GM19351 (cell line): ENCODE measurements at regions not wholly inside any gene's neighbourhood (a gene's known extent, or its start where the extent isn't known, plus 50 kb on each side); places are given as distances from the start of the nearest gene placed in this dataset.

Experiments
- ATAC-seq: cut with Tn5 transposase; IDR thresholded peaks from one replicate; pipeline ENCODE4 v1.9.1; 2021; ENCODE audit warnings: mild to moderate bottlenecking, moderate library complexity; ENCODE audit not compliant: unreplicated experiment

DNA sequence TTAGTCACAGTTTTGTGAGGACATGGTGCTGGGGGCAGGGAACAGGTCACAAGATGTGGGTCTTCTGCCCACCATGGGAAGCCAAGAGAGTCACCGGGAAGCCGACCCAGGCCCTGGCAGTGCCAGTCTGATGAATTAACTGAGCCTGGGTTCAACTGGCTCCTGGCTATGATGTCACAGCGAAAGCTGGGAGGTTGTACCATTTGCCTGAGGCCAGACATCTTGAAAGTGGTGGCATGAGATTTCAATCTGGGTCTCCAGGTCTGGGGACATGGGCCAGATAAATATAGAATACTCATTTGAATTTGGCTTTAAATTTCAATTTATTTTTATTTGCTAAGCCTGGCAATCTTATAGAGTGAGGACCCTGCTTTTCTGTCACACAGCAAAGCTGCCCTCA, 280.9 kb downstream of the NSG2 start:
- no peak for ATAC-seq

DNA sequence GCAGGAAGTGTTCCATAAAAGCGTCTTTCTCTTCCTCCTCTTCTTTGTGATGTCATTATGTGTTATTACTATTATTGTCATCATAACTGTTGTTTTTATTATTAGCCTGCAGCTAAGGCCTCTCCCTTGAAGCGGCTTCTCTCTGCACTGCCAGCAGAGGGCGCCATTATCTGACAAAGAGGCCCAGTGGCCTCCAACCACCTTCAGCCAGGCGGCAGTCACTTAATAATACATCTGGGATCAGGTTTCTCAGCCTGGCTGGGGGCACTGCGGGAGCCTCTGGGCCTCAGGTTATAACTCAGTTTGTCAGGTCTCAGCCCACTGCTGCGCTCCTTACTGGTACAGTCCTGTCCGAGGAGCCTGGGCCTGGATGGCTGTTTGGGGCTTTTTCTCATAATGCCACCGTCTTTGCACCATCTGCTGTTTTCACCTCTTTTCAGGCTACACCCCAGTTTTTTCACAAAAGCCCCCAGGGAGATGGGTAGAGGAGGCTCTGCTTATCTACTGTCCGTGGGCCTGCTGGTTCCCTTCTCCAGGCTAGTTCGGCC, 281.9 kb downstream of the NSG2 start:
- peak; percentile 66 for ATAC-seq

DNA sequence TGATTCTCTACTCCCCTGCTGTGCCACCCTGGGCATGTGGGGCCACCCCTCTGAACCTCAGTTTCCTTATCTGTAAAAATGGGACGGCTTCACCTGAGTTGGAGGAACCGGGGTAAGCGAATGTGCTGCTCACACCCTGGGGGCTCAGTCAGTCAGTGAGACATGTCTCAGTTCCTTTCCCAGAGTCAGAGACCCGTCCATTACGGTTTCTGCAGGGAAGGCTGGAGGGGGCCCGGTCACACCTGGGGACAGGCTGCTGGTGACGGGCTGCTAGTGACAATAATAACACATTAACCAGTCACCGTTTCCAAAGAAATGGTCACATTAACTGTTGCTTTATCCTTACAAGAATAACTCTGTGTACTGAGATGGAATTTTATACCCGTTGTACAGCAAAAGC, 282.4 kb downstream of the NSG2 start:
- ATAC-seq, result no peak

DNA sequence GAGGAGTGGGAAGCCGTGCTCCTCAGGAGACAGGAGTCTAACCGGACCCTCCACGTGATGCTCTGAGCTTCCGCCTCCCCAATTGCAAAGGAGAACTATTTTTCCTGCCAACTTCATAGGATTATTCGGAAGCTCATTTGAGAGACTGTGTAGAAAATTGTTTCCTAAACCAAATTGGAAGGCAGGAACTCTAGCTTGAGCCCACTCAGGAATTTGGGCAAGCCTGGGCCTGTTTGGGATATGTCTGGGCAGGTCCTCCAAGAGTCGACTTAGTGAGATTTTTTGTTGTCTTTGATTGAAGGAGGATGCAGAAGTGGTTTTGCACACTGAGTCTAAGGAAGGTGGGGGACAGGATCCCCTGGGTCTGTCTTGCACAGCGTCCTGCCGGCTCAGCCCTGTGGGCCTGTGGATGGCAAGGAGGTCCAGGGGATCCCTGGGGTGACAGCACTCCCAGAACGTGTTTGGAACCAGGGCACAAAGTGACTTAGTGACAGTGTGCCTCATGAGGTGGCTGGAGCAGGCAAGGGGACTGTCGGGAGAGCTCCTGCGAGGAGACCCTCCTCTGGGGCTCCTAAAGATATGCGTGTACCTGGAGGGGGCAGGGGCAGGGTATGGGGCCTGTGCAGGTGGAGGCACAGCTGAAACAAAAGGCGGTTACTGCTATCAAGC, 283.3 kb downstream of the NSG2 start:
- ATAC-seq, result no peak

DNA sequence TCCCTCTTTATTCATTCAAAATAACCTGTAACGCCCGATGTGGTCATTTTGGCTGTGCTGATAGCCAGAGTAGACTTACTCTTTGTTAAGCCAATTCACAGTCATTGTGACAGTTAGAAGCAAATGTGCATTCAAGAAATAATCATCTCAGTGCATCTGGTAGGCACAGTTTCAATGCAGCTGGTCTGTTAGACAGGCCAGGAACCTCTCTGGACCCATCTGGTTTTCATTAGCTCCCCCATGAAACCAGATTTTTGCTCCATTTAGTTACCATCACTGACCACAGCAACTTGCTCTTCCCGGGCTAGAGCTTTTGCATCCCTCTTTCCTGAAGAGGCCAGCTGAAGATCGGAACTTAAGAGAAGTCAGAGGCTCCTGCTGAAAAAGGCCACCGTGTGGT, 284.2 kb downstream of the NSG2 start:
- ATAC-seq, result no peak

DNA sequence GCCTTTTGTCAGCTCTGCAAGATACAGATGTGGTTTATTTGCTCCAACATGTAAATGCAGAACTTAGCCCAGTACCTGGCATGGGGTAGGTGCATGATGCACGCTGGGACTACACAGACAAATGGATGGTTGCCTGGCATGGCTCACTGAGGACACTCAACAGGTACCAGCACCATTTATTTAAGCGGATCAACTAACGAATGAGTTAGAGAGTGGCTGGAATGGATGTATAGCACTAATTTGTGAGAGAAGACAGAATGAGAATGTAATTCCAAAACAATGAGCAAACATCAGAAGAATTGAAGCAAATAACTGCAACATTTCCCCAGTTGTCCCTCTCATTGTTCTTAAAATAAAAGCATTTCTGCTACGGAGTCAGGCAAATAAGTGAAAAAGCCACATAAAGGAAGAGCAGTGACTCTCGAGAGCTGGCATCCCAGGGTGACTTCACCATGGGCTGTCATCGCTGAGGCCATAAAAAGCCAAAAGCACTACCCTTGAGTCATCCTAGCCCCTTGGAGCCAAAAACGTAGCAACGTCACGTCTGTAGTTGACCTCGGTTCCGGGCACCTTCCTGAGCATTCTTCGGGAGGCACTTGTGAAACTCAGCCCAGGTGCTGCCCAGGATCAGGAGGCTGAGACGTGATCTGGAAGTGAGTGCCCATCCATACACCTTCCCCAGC, 290.3 kb downstream of the NSG2 start:
- no peak for ATAC-seq

DNA sequence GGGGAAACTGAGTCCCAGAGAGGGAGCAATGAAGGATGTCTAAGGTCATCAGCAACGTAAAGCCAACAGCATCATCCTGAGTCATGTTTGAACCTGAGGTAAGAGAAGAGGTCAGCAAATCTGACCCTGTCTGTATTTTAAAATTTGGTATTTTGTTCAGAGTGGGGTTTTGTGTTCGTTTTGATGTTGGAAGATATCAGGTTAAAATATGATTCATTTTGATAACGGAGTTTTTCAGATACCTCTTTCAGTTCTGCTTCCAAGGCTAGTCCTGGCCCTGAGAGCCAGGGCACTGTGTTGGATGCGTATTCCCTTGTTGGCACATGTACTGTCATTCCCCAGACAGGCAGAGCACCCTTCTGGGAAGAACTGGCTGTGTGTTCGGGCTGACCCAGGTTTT, 291.0 kb downstream of the NSG2 start:
- ATAC-seq, result no peak

DNA sequence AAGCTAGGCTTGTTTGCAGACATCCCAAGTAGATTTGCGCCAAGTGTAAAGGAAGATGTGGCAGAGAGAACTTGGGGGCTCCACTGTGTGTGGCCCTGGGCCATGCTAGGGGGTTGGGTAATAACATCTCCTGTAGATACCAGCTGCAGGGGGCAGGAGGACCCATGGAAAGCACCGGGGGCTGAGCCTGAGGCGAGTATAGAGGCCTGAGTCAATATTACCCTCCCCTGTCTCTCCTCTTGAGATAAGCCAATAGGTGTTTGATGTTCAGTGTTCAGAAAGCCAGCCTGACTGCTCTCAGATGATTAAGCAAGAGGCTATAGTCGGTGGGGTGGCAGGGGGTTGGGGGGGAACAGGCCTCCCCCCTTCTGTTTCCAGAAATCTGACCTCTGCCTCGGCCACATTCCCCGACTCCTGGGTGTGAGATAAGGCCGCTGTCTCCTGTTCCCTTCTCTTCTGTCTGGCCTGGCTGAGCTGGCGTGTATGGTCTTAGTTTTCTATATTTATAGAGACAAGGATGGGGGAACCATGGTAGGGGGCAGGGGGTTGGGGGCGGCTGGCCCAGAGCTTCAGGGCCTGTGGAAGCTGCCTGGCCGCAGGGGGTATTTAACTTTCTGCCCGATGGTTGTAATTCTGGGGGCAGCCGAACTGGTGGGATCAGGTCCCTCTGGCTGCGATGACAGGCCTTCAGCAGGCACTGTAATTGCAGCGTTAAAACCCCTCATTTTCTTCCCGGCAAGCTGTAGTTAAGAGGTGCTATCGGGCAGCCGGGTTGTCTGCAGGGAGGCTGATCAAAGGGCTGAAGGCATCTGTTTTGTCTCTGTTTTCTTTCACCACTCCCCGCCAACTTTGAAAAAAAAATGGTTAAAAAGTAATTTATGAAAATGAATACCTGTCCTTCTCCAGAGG, 292.0 kb downstream of the NSG2 start:
- ATAC-seq, result no peak

DNA sequence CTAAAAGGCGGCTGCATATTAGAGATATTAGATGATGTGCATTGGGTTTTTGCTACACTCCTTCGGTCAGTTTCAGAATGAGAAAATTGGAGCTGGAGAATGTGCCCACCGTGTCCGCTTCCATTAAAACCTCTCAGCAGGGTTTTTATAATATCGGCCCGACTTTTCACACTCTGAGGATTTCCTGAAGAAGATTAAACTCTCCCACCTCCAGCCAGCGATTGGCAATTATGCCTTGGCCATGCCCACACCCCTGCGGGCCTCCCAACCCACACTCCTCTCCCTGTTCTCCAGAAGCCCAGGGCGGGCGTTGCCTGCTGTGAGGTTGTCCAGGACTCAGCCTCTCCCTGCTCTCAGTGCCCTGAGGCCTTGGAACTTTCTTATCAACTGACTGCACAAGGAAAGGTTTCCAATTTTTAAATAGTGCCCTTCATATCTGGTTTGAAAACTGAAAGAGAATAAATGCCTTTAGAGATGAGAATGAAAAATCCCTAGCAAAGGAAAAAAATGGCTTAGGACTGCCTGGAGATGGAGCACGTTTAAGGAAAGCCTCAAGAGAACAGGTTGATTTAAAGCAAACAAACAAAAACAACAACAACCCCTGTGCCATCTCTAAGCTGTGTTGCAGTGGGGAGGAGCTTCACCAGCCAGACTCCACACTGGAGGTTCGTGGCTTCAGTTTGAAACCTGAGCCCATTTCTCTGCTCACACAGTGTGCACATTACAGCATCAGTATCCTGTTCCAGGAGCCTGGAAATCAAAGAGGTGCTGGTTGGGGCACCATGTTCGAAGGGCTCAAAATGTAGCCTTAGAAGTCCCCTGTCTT, 292.9 kb downstream of the NSG2 start:
- ATAC-seq, result no peak

DNA sequence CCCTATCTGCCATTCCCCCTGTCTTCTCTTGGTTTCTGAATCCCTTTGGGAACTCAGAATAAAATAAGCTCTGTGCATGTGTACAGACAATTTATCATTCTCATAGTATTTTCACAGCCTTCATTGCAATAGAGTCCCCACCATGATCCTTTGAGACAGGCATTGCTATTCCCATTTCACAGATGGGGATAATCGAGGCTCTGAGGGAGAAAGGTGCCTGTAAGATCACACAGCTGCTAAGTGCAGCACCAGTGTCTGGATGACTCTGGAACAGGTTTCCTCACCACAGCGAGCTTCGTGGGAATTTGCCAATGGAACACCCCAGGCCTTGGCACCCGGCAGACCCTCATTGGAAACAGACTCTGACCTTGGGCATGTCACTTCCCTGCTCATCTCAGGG, 293.6 kb downstream of the NSG2 start:
- ATAC-seq, result no peak

DNA sequence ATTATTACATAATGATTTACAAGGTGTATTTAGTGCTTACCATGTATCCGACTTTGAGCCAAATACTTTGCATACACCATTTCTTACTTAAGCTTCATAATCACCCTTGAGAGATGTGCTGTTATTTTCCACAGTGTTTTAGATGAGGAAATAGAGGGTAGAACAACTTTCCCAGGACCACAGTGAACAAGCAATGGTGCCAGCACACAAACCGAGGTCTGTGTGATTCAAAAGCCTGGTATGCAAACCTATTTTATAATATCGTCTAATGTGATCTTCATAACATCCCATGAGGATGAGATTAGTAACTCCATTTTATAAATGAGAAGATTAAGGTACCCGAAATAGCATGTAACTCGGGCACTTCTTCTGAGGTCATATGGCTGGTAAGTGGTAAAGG, 294.7 kb downstream of the NSG2 start:
- ATAC-seq, result no peak

DNA sequence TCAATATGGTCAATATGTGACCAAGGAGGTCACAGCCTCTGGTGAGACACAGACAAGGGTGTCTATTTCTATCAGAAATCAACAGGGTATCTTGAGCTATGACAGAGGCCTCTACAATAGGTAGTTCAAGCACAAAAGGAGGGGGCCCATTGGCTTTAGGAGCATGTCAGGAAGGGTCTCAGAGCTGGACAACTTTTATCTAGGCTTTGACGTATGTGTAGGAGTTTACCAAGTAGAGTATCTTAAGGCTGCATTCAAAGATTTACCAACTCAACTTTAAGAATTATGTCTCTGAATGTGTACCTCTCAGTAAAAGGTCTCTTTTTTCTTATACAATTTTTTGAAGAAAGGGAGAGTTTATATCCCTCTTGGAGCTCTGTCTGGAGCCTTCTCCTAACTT, 297.2 kb downstream of the NSG2 start:
- ATAC-seq, result no peak

DNA sequence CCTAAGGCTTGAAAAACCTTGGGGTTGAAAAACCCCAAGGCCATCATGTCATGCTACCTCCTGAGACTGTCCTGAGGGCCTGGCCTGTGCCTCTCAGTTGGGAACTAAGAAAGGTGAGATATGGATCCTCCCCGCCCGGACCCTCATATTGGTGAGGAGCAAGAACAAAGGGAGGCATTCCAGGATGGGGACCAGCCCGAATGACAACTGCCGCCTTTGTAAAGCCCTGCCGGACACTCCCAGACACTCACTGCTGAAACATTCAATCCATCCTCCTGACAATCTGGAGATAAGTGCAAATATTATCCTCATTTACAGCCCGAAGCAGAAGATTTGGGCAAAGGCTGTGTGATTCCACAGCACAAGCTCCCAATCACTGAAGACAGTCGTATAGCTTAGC, 298.3 kb downstream of the NSG2 start:
- no peak for ATAC-seq

DNA sequence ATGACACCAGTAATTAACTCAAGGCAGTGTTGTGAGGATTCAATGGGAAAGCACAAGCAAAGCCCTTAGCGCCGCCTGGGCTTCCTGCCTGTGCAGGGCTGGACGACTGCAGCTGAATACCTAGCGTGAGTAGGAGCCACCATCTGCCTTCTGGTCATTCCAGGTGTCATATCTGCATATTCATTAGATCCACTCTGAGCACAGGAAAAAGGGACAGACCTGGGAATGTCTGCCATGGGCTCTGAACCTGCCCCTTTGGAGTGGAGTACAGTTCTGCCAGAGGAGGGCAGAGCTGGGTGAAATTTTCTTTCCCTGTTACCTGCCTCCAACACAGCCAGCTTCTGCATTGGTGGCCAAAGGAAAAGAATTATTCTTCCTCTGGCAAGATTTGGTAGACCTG, 298.8 kb downstream of the NSG2 start:
- no peak for ATAC-seq

DNA sequence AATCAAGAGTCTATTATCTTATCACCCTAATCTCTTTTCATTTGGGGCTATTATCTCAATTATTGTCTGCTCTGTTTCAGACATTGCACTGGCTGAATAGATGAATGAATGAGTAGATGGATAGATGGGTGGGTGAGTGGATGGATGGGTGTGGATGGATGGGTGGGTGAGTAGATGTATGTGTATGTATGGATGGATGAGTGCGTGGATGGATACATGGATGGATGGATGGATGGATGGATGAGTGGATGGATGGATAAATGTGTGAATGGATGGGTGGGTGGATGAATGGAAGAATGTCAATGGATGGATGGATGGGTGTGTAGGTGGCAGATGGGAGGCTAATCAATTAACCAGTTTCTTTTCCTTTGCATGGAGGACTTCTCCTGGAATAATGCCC, 301.7 kb downstream of the NSG2 start:
- no peak for ATAC-seq

DNA sequence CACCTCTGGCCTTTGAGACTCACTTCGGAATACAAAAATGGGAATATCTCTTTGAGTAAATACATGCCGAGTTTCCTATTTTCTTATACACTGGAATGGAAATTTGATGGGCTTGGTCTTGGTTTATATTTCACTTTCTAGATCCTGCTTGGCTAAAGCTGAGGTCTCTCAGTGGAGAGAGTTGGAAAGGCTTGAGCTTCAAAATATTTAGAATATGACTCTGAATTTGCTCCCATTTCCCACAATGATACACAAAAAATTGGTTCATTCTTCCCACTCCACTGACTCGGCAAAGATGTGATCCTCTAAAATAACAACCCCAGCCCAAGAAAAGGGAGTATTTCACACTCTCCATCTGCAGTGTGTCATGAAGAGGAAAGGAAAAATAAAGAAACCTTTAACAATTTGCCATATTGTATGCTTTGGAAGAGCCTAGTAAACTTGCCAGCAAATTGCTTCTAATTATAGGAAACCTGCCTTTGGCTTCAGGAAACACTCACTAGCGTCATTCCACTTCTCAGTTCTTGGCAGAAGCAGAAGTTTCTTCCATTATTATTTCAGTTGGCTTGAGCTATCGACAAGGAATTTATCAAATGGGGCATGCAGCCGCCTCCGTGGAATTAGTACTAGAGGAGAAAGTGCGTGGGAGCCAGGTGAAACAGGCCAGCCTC, 302.9 kb downstream of the NSG2 start:
- ATAC-seq, result no peak

DNA sequence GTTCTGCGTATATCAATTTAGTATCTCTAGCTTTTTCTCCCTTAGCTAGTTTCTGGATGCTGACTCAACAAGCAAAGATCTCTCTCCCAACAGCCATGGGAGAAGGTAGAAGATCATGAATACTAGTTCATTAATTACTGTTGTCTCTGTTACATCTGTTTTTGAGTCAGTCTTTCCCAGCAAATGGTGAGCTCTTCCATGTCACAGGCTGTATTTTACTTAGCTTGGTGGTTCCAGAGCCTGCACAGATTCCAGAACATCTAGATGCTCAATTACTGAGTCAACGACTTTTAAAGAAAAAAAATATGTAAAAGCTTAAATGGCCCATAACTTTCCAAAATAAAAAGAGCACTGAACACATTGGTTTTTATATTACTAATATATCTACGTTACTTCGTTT, 307.2 kb downstream of the NSG2 start:
- ATAC-seq, result no peak

DNA sequence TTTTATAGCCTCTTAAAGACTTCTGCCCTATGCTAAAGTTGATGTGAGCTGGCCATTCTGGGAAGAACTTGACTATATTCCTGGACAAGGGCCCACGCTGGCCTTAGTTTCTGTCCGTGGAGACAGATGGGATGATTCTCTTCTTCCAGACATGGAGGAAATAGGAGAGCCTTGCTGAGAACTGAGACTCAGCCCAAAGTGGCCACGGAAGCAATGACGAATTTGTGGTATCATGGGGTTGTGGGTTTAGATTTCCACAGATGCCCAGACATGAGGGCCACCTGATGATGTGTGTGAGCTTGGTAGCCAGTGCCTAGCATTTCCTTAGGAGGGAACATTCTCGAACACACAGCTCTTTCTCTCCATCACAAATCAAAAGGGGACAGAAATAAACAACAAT, 309.1 kb downstream of the NSG2 start:
- ATAC-seq, result no peak

DNA sequence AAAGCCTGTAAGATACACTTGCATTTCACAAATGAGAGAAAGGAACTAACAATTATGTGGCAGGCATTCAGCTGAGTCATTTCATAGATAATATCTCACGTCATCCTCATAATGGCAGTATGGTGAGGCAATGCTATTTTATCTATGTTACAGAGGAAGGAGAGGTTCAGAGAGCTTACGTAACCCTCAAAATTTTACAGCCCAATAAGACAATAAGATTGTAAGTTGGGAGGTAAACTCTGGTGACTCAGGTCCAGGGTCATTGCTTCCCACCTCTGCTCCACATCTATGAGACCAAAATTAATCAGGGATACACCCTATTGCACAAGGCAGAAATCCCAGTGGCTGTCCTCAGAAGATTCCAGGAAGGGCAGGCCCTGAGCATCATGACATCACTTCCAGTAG, 309.7 kb downstream of the NSG2 start:
- no peak for ATAC-seq

DNA sequence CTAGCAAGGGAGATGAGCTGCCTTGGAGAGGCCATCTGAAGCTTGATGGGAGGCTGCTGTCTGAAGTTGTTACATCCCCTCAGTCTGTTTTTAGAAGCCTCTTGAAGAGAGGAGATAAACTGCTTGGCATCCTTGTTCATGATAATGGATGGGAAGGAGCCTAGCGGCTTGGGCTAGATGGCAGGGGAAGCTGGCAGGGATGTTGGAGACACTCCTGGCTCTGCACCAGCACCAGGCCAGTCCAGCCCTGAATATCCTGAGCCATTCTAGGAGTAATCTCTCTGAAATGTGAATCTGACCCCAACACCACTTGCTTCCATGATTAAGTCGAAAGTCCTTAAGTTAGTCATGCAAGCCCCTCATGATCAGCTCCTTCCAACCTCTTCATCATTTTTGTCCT, 310.5 kb downstream of the NSG2 start:
- ATAC-seq, result no peak
